IMR-90 (cell line): ENCODE measurements at regions not wholly inside any gene's neighbourhood (a gene's known extent, or its start where the extent isn't known, plus 50 kb on each side); places are given as distances from the start of the nearest gene placed in this dataset.
"Not testable (repeated sequence)": the region's sequence is repeated elsewhere in the genome, so short reads cannot be mapped to it uniquely, and the experiment has no call there.

Experiments used
- ATAC-seq: fragments of 200-7000 bp; cut with Tn5 transposase; 2 replicates; pipeline ENCODE4 v1.9.1; 2020; ENCODE audit warnings: low read depth, mild to moderate bottlenecking, moderate library complexity
- BruUV-seq: library from RNA; stranded (reverse); fragments of 400-500 nt; replicated peaks from 2 replicates; lab custom pipeline; 2021; lab: Mats Ljungman, UMichigan
- CTCF ChIA-PET: fragments of 300-600 bp; formaldehyde crosslinking; extraction: SDS; loops from one replicate; lab custom pipeline; 2021; ENCODE audit warnings: antibody characterized with exemption; lab: Yijun Ruan, JAX
- POLR2A ChIA-PET: fragments of 300-600 bp; sonication (Branson Sonifier 250); formaldehyde crosslinking; loops from one replicate; lab custom pipeline; 2022; ENCODE audit warnings: antibody characterized with exemption; ENCODE audit not compliant: unreplicated experiment; lab: Charles Lee
- DNase-seq: peaks from one replicate; pipeline ENCODE4 v3.0.0; 2013
- H2AFZ ChIP-seq: replicated peaks from 2 replicates; pipeline ENCODE3; 2013; ENCODE audit warnings: low read length, mild to moderate bottlenecking; ENCODE audit not compliant: poor library complexity
- H2AK5ac ChIP-seq: 2 replicates; pipeline ENCODE4 v1.6.1; 2013; ENCODE audit warnings: low read depth, low read length, inconsistent platforms
- H2AK9ac ChIP-seq: replicated peaks from 2 replicates; pipeline ENCODE3; 2013; ENCODE audit warnings: mild to moderate bottlenecking, low read depth, low read length, moderate library complexity; ENCODE audit not compliant: poor library complexity
- H2BK120ac ChIP-seq: 2 replicates; pipeline ENCODE4 v1.6.1; 2013; ENCODE audit warnings: low read depth, low read length, inconsistent platforms
- H2BK15ac ChIP-seq: 3 replicates; pipeline ENCODE4 v1.6.1; 2013; ENCODE audit warnings: low read depth, low read length, inconsistent platforms
- H2BK20ac ChIP-seq: 2 replicates; pipeline ENCODE4 v1.6.1; 2013; ENCODE audit warnings: low read depth, mild to moderate bottlenecking, inconsistent platforms, low read length, moderate library complexity
- H2BK5ac ChIP-seq: 2 replicates; pipeline ENCODE4 v1.6.1; 2013; ENCODE audit warnings: mild to moderate bottlenecking, low read depth, low read length, inconsistent platforms; ENCODE audit not compliant: poor library complexity, severe bottlenecking
- H3K14ac ChIP-seq: replicated peaks from 2 replicates; pipeline ENCODE4 v1.6.1; 2013; ENCODE audit warnings: low read depth, low read length, inconsistent platforms
- H3K18ac ChIP-seq: 2 replicates; pipeline ENCODE4 v1.6.1; 2013; ENCODE audit warnings: low read depth, low read length, control low read depth
- H3K23ac ChIP-seq: 2 replicates; pipeline ENCODE4 v1.6.1; 2013; ENCODE audit warnings: low read depth, low read length, inconsistent platforms
- H3K27ac ChIP-seq: 2 replicates; pipeline ENCODE4 v1.5.1; 2013; ENCODE audit warnings: mild to moderate bottlenecking, control low read depth, low read length; ENCODE audit not compliant: insufficient read depth
- H3K27me3 ChIP-seq: 2 replicates; pipeline ENCODE4 v1.6.1; 2013; ENCODE audit warnings: low read length; ENCODE audit not compliant: control insufficient read depth, insufficient read depth
- H3K36me3 ChIP-seq: 2 replicates; pipeline ENCODE4 v1.6.1; 2013; ENCODE audit warnings: low read length, mixed read lengths; ENCODE audit not compliant: control insufficient read depth, insufficient read depth
- H3K4ac ChIP-seq: 2 replicates; pipeline ENCODE4 v1.6.1; 2013; ENCODE audit warnings: low read depth, low read length, inconsistent platforms
- H3K4me1 ChIP-seq: 2 replicates; pipeline ENCODE4 v1.6.1; 2013; ENCODE audit warnings: low read length, mixed read lengths; ENCODE audit not compliant: control insufficient read depth, insufficient read depth
- H3K4me2 ChIP-seq: 2 replicates; pipeline ENCODE4 v1.6.1; 2013; ENCODE audit warnings: low read depth, mild to moderate bottlenecking, control low read depth, low read length, moderate library complexity
- H3K4me3 ChIP-seq: 2 replicates; pipeline ENCODE4 v1.5.1; 2013; ENCODE audit warnings: low read depth, mild to moderate bottlenecking, control low read depth, low read length, moderate library complexity; ENCODE audit not compliant: insufficient read depth
- H3K56ac ChIP-seq: 2 replicates; pipeline ENCODE4 v1.6.1; 2013; ENCODE audit warnings: low read length, inconsistent platforms; ENCODE audit not compliant: insufficient read depth; ENCODE audit errors: extremely low read depth
- H3K79me1 ChIP-seq, 2 experiments: 2 replicates each; pipeline ENCODE4 v1.6.1; 2013; ENCODE audit warnings: low read length in 2 of 2, inconsistent platforms in 1 of 2, low read depth in 1 of 2
- H3K9ac ChIP-seq: 2 replicates; pipeline ENCODE4 v1.6.1; 2013; ENCODE audit warnings: low read depth, low read length, control low read depth
- H3K9me1 ChIP-seq: 2 replicates; pipeline ENCODE4 v1.6.1; 2013; ENCODE audit warnings: low read length, inconsistent platforms; ENCODE audit not compliant: insufficient read depth
- H3K9me3 ChIP-seq: 2 replicates; pipeline ENCODE4 v1.6.1; 2013; ENCODE audit warnings: low read length; ENCODE audit not compliant: control insufficient read depth, insufficient read depth
- H4K20me1 ChIP-seq: 2 replicates; pipeline ENCODE4 v1.6.1; 2013; ENCODE audit warnings: low read length, inconsistent platforms; ENCODE audit not compliant: insufficient read depth
- H4K5ac ChIP-seq: 2 replicates; pipeline ENCODE4 v1.6.1; 2013; ENCODE audit warnings: mild to moderate bottlenecking, low read depth, low read length, control low read depth
- H4K8ac ChIP-seq, 2 experiments: 2 replicates each; pipeline ENCODE4 v1.6.1; 2013; ENCODE audit warnings: low read depth in 2 of 2, low read length in 2 of 2, control low read depth in 1 of 2, inconsistent platforms in 1 of 2
- H4K91ac ChIP-seq: 2 replicates; pipeline ENCODE4 v1.6.1; 2013; ENCODE audit warnings: low read depth, low read length, inconsistent platforms; ENCODE audit not compliant: insufficient read depth
- WGBS, 2 experiments: methylation state at CpG; one replicate each; pipeline versions ENCODE4 v1.1.5 to v1.1.7; 2013; ENCODE audit warnings: missing lambda C conversion rate in 2 of 2; ENCODE audit not compliant: insufficient read length in 1 of 2; ENCODE audit errors: extremely low coverage in 2 of 2; 5-methylcytosine and 5-hydroxymethylcytosine counted together
- dilution Hi-C: fragments of 300-500 bp; cut with HindIII; formaldehyde crosslinking; loops from one replicate; pipeline ENCODE4 v1.14.3; 2018; ENCODE audit warnings: low sequenced_read_pairs; ENCODE audit not compliant: unreplicated experiment
- in situ Hi-C: fragments of 300-500 bp; cut with MboI; formaldehyde crosslinking; loops from 3 replicates; pipeline ENCODE4 v1.14.3; 2019; ENCODE audit warnings: low sequenced_read_pairs, inconsistent platforms, mixed read lengths
- intact Hi-C: fragments of 100-400 bp; cut with micrococcal nuclease; formaldehyde crosslinking; loops from 2 replicates; pipeline ENCODE4 v1.10.0; 2022

GRCh38 chr2:15002519-15002918, 370.0 kb downstream of the LRATD1 start:
- in situ Hi-C loops, result not testable (repeated sequence)

More at GRCh38 chr2:15002519-15002918, 370.0 kb downstream of the LRATD1 start:
- H2BK15ac ChIP-seq, intact Hi-C loops, H3K14ac ChIP-seq, H3K36me3 ChIP-seq, H3K18ac ChIP-seq, H3K4me1 ChIP-seq, H3K23ac ChIP-seq, H2BK5ac ChIP-seq, DNase-seq, H4K20me1 ChIP-seq, H3K9ac ChIP-seq, H3K4me2 ChIP-seq, H3K56ac ChIP-seq, H2AK9ac ChIP-seq, H2AFZ ChIP-seq, H3K27me3 ChIP-seq, H3K9me3 ChIP-seq, H3K9me1 ChIP-seq, H2BK20ac ChIP-seq, ATAC-seq, H3K79me1 ChIP-seq, H3K4ac ChIP-seq, POLR2A ChIA-PET, dilution Hi-C loops, H4K91ac ChIP-seq, BruUV-seq, CTCF ChIA-PET, H4K8ac ChIP-seq, H3K27ac ChIP-seq, H4K5ac ChIP-seq, H2AK5ac ChIP-seq, H2BK120ac ChIP-seq, H3K4me3 ChIP-seq: not testable (repeated sequence)
- 92% methylated on average over 5 of the region's 26 CpGs; no CpG with 5 or more reads in 1 of the 2 experiments for WGBS, 2 experiments
